GM12873 (cell line): ENCODE measurements at regions not wholly inside any gene's neighbourhood (a gene's known extent, or its start where the extent isn't known, plus 50 kb on each side); places are given as distances from the start of the nearest gene placed in this dataset.

ENCODE experiments used
- CTCF ChIP-seq: IDR thresholded peaks from 2 replicates; pipeline ENCODE4 v1.5.1; 2012; ENCODE audit warnings: low read depth, mild to moderate bottlenecking, moderate library complexity, low read length, control low read depth; ENCODE audit not compliant: insufficient read depth; ENCODE audit errors: missing control alignments

- no peak for TF ChIP-seq CTCF
Measured at GRCh38 chr14:48614003-48614402, 938.6 kb upstream of the MDGA2 start.

- no peak for TF ChIP-seq CTCF
Measured at GRCh38 chr14:48598458-48598857, 923.1 kb upstream of the MDGA2 start.

- TF ChIP-seq CTCF, result no peak
Measured at GRCh38 chr14:48586099-48586498, 910.7 kb upstream of the MDGA2 start.

DNA sequence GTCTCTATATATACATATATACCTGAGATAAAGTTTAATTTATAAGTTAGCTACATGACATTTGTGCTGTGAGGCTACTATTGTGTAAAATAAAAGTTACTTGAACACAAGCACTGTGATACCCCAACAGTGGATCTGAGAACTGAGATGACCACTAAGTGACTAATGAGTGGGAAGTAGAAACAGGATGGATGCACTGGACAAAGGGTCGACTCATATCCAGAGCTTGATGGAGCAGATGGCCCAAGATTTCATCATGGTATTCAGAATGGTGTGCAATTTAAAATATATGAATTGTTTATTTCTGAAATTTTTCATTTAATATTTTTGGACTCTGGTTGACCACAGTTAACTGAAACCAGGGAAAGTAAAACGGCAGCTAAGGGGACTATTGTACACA lies 908.6 kb upstream of the MDGA2 start:
- TF ChIP-seq CTCF, result no peak

DNA sequence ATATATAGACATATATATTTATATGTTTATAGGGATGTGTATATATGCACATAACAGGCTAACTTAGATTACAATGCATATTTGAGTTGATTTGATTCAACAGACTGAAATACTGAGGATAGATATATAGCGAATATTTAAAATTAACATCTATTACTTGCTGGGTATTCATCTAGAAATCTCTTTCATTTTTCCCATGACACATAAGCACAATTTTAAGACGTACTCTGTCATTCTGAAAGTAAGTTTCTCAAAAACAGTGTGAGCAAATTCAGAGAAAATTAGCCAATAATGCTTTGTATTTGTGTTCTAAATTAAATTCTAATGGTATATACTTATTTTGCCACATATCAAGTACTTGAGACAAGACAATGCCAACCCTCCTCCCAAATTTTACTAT lies 907.5 kb upstream of the MDGA2 start:
- no peak for TF ChIP-seq CTCF

DNA sequence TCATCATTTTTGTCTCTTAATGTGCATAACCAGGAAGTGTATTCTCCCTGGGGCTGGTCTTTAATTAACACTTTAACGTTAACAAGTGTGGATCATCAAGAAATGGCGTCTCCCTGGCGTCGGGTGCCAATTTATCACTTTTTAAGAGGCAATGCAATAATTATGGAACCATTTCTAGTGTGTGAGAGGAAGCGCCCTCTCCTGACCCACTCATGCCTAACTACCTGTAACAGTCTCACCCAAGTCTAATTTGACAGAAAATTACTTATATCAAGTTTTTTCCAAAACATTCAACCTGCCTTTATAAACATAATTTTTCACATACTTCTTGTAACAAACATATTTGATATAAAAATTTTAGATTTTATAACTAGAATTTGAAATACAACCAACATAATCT lies 905.3 kb upstream of the MDGA2 start:
- no peak for TF ChIP-seq CTCF

GRCh38 chr14:48575772-48576171 lies 900.4 kb upstream of the MDGA2 start:
- no peak for TF ChIP-seq CTCF

- no peak for TF ChIP-seq CTCF
Measured at GRCh38 chr14:48568688-48569087, 893.3 kb upstream of the MDGA2 start.
